HTR-8/SVneo (cell line): ENCODE measurements at regions not wholly inside any gene's neighbourhood (a gene's known extent, or its start where the extent isn't known, plus 50 kb on each side); places are given as distances from the start of the nearest gene placed in this dataset.

Experiments used
- DNase-seq: peaks from one replicate; pipeline ENCODE4 v3.0.0; 2011; ENCODE audit warnings: low spot score, mixed read lengths; ENCODE audit not compliant: insufficient read length
- FAIRE-seq: peaks from 2 replicates; lab custom pipeline; 2011; peaks lifted over from hg19 to GRCh38; lab: Jason Lieb, UNC

GRCh38 chr17:77319211-77320043, 178.7 kb downstream of the SEC14L1 start:
- FAIRE-seq, result peak; percentile 91

GRCh38 chr17:77320044-77320440, 179.3 kb downstream of the SEC14L1 start:
- no peak for FAIRE-seq

More at GRCh38 chr17:77319211-77320043, 178.7 kb downstream of the SEC14L1 start:
- DNase-seq, result peak; percentile 92

GRCh38 chr17:77320485-77321256, 179.9 kb downstream of the SEC14L1 start:
- FAIRE-seq (no peak), DNase-seq (no peak)

More at GRCh38 chr17:77320044-77320440, 179.3 kb downstream of the SEC14L1 start:
- DNase-seq, result no peak

- DNase-seq (no peak), FAIRE-seq (no peak)
Measured at GRCh38 chr17:77321649-77322513, 181.1 kb downstream of the SEC14L1 start.

GRCh38 chr17:77322514-77323412, 182.0 kb downstream of the SEC14L1 start:
- DNase-seq, result peak; percentile 97
- FAIRE-seq, result peak; percentile 90

GRCh38 chr17:77323413-77324171, 182.8 kb downstream of the SEC14L1 start:
- DNase-seq (no peak), FAIRE-seq (no peak)

GRCh38 chr17:77324227-77324626, 183.5 kb downstream of the SEC14L1 start:
- DNase-seq, result no peak
- FAIRE-seq, result no peak

GRCh38 chr17:77325577-77326075, 184.9 kb downstream of the SEC14L1 start:
- FAIRE-seq, result no peak
- no peak for DNase-seq

- no peak for FAIRE-seq
Measured at GRCh38 chr17:77326076-77326591, 185.4 kb downstream of the SEC14L1 start.

GRCh38 chr17:77326636-77327035, 185.9 kb downstream of the SEC14L1 start:
- FAIRE-seq (no peak), DNase-seq (no peak)

More at GRCh38 chr17:77326076-77326591, 185.4 kb downstream of the SEC14L1 start:
- no peak for DNase-seq

- FAIRE-seq, result no peak
Measured at GRCh38 chr17:77327181-77327565, 186.4 kb downstream of the SEC14L1 start.

GRCh38 chr17:77327566-77328464, 187.0 kb downstream of the SEC14L1 start:
- no peak for FAIRE-seq
- no peak for DNase-seq

More at GRCh38 chr17:77327181-77327565, 186.4 kb downstream of the SEC14L1 start:
- no peak for DNase-seq

- no peak for FAIRE-seq
- no peak for DNase-seq
Measured at GRCh38 chr17:77328823-77329740, 188.3 kb downstream of the SEC14L1 start.

GRCh38 chr17:77329741-77330531, 189.2 kb downstream of the SEC14L1 start:
- DNase-seq, result no peak
- FAIRE-seq, result no peak

- no peak for DNase-seq
- no peak for FAIRE-seq
Measured at GRCh38 chr17:77330602-77331081, 189.9 kb downstream of the SEC14L1 start.
